GM21423 (cell line): ENCODE measurements at regions not wholly inside any gene's neighbourhood (a gene's known extent, or its start where the extent isn't known, plus 50 kb on each side); places are given as distances from the start of the nearest gene placed in this dataset.

Source experiments
- ATAC-seq: cut with Tn5 transposase; IDR thresholded peaks from one replicate; pipeline ENCODE4 v1.9.1; 2021; ENCODE audit warnings: mild to moderate bottlenecking, moderate library complexity; ENCODE audit not compliant: unreplicated experiment

DNA sequence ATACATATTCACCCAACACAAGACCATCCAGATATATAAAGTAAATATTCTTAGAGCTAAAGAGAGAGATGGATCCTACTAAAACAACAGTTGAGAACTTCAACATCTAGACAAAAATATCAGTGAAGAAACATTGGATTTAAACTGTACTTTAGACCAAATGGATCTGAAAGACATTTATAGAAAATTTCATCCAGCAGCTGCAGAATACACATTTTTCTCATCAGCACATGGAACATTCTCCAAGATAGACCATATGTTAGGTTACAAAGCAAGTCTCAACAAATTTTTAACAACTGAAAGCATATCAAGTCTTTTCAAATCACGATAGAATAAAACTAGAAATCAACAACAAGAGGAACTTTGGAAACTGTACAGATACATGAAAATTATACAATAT is 369.0 kb upstream of the CCDC54 start:
- no peak for ATAC-seq

DNA sequence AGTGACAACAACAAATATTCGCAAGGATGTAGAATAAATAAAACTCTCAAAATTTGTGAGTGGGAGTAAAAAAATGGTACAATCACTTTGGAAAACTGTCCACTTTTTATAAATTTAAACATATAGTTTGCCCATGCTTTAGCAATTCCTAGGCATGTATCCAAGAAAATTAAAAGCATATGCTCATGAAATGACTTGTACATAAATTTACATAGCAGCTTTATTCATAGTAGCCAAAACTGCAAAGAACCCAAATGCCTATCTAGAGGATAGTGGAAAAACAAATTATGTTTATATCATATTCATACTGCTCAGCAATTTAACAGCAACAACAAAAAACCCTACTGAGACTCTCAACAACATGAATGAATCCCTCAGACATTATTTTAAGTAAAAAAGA is 363.6 kb upstream of the CCDC54 start:
- no peak for ATAC-seq

DNA sequence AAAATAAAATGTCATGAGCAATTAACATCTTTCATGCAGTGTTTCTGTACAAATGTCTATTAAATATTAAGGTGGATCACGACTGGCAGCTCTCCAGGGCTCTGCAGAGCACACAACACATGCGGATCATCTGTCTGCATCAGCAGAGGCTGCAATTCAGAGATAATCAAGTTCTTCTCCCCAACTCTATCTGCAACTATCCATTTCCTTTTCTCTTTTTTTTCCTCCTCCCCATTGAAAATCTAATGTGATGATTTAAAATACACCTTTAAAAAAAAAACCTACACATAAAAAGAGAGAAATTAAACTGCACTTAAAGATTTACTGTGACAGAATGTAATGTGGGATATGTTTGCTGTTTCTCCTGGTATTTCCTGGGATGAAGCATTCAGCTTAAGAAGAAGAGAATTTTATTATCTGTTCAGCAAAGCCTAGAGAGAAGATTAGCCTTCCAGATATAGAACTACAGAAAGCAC is 352.6 kb upstream of the CCDC54 start:
- ATAC-seq = no peak

DNA sequence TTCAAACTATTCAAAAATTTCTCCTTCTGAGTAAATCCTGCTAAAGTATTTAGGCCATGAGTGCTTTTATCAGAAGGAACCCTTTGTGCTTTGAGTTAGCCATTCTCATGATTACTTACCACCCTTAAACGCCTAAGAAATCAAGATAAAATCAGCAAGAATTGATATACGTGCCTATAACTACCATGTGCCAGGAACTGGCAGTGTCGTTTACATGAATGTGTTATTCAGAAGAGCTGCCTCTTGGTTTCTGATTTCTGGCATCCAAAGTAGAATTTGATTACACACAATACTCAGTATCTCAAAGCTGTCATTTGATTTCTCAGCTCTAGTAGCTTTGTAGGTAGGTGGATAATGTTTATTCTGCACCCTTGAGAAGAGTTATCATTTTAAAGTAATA is 351.3 kb upstream of the CCDC54 start:
- no peak for ATAC-seq

DNA sequence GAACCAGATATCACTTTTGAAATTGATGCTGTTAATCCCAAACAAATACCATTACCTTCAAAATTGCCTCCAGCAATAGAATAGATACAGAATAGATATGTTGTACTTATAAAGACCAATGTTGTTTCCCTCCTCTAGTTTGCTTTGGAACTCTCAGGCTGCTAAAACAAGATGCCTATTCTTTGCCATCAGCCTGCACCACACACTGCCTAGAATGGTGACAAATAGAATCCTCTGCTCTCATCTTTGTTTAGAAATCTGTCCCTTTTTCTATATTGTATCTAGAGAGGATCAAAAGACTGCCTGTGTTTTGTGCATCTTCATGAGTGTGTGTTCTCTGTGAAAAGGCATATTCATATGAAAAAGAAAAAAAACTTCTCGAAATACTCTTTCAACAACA is 349.2 kb upstream of the CCDC54 start:
- ATAC-seq = no peak

DNA sequence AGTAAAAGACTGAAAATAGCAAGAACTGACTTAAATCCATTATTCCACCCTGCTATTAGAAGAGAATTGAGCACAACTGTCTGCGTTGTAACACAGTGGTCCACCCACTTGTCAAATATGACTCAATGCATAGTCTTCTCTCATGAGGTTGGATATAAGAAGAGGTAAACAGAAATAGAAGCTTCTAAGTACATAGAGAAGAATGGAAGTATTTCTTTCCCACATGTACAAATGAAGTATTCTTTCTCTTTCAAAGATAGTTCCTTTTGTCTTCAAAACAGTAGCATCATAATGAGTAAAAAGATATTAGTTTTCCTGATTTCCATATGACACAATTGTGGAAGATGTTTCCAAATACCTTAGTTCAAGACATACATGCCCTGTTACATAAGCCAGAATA is 348.6 kb upstream of the CCDC54 start:
- ATAC-seq = no peak

DNA sequence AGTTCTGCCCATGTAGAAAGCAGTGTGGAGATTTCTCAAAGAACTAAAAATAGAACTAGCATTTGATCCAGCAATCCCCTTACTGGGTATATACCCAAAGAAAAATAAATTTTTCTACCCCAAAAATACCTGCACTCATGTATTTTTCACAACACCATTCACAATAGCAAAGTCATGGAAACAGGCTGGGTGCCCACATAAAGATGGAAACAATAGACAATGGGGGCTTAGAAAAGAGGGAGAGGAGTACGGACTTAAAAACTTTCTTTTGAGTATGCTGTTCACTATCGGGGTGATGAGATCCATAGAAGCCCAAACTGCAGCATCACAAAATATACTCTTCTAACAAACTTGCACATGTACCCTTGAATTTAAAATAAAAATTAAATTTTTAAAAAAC is 345.1 kb upstream of the CCDC54 start:
- no peak for ATAC-seq

DNA sequence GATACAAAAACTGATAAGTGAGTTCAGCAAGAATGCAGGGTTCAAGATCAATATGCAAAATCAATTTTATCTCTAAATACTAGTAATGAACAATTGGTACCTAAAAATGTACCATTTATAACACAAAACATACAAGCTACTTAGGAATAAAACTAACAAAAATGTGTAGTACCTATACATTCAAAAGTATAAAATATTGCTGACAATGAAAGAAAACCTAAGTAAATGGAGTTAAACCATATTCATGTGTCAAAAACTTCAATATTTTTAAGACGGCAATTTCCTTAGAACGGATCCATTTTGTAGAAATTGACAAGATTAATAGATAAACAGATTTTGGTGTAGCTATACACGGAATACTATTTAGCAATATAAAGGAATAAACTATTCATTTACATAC is 343.1 kb upstream of the CCDC54 start:
- ATAC-seq = no peak

DNA sequence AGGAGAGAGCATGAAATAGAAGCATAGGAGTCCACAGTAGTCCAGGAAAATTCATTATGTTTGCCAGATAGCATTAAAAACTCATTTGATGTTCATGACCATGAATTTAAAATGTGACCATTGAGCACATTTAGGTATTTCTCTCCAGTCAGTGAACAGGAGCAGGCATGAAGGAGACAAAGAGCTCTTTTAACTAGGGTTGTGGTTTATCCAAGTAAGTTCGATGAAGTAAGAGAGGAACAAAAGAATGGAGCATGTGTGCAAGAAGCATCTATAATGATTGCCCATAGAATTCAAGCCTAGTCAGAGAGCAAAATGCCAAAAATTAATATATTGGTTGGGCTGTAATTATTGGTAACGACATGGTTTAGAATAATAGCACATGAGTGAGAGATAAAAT is 342.1 kb upstream of the CCDC54 start:
- no peak for ATAC-seq

DNA sequence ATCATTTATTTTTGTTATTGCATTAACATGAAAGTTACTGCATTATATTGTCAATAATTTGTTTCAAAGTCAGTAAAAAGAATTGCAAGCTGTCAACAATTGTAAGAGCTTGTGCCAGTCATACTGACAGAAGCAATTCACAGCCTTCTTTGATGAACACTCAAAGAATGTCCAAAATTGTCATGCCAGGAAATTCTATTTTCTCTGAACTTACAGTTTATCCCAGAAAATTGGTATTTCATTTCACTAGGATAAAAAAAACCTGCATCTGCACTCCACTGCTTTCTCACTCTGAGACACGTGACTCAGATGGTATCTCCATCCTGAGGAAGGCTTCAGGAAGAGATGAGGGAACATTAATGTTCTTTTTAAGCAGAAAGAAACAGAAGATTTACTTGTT is 332.6 kb upstream of the CCDC54 start:
- no peak for ATAC-seq

DNA sequence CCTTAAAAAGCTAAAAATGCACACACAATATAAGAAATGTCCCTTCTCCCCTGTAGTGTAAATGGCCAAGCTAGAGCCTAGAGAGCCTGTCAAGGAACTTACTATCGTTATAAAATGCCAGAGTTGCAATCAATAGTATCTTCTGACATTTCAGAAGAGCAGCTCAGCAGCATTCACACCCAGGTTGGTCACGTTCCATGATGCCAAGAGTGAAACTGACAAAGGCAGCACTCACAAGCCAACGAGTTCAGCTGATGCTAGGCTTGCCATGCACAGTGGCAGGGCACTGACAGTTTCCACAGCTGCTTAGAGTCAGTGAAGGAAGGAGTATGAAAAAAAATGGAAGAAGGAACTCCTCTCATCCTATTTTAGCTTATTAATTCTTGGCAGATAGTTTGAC is 331.4 kb upstream of the CCDC54 start:
- no peak for ATAC-seq

DNA sequence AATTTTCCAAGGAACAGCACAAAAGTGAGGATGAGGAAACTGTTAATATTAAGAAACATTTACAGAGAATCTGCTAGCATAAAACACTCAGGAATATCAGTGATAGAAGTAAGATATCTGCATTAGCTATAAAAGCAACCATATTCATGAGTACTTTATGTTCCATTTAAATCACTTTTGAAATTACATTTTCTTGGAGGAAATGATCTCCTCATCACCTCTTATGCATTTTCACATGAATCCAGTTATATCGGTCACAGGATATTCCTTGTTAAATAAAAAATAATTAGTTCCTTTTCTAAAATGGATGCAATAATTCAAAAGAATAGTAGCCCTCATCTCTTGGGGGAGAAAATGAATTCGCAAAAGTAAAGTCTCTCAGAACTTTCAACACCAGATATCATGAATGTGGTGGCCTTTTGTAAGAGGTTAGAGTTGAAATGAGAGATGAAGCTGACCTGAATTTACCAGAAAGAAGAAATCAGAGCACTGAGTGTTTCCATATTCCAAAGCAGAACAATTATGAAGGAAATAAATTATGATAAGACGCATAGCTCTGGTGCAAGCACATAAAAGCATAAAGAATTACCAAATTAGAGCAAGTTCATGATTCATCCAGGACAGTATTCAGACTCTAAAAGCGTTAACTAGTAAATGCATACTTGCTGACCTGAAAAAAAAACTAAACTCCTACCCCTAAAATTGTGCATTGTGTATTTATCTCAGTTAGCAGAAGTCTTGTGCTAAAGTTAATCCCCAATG is 321.9 kb upstream of the CCDC54 start:
- ATAC-seq = no peak

DNA sequence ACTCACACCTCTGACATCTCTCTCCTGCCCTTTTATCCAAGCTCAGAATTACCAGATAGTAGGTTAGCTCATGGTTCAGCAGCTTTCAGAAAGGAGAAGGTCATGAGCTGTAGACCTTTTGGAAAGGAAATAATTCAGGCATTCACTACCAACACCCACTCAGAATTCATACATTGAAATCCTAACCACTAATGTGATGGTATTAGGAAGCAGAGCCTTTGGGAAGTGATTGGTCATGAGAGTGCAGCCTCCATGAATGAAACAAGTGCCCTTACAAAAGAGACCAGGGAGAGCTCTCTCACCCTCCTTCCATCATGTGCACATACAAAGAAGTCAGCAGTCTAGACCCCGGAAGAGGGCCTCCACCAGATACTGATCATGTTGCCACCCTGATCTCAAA is 315.8 kb upstream of the CCDC54 start:
- ATAC-seq = no peak

DNA sequence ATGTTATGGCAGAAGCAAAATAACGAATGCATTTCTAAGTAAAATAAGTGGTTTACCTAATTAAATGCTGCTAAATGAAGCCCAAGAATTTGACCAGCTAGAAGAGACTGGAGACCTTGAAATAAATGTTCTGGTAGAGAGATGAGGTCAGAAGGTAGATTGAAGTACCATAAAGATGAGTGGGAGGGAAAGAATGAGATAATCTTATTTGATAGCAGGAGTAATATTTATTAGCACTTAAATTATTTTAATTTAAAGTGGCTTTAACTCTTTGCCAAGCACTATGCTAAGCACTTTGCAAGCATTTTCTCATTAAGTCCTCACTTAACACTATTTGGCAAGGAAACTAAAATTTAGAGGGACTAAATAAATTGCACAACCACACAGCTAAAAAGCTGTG is 314.9 kb upstream of the CCDC54 start:
- ATAC-seq = no peak

DNA sequence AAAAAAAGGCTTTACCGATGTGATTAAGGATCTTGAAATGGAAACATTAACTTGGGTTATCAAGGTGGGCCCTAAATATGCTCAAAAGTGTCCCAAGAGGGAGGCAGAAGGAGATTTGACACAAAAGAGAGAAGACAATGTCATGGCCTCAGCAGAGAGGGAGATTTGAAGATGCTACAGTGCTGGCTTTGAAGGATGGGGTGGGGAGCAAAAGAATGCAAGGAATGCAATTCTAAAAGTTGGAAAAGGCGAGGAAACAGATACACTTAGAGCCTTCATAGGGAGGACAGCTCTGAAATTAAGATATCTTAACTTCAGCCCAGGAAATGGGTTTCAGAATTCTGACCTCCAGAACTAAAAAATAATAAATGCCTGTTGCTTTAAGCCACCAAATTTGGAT is 314.5 kb upstream of the CCDC54 start:
- no peak for ATAC-seq

DNA sequence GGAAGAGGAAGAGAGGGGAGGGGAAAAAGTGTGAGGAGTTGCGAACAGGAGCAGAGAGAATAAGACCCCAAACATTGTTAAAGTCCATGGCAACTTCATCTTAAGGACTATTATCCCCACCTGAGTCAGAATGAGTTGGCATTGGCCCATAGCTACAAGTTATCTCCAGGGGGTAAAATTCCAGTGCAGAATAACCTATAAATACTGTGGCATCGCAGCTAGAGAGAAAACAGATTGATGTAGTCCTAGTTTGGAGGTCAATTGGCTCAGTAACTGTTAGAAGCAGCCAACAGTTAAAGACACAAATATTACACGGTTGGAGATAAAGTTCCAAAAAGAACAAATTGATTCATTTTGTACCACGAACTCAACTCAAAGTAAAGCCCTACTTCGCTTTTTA is 313.9 kb upstream of the CCDC54 start:
- no peak for ATAC-seq

DNA sequence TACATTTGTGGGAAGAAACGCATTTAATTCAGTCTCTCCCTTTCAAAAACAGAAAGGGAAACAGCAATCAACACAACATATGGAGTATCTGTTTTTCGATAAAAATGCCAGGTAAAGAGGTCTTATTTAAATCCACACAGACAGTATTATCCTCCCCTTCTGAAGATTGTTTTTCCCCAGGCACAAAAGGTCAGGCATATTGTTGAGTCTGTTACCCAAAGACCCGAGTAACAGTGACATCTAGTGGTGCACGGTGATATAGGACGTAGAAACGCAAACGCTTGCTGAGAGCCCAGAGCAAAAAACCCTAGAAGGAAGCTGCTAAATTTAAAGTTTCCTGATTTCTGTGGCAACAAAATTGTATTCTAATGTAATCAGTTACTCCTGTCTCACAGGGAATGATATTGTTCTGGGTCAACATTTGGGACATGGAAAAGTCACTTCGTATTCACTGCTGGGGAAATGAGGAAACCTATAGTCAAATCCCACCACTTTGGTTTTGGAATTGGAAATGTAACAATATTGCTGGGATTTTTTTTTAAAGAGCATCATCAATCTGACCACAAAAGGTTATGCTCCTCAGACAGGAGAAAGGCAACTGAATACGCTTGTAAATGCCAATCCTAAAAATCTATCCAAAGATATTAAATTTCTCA is 312.7 kb upstream of the CCDC54 start:
- ATAC-seq = peak; percentile 85

DNA sequence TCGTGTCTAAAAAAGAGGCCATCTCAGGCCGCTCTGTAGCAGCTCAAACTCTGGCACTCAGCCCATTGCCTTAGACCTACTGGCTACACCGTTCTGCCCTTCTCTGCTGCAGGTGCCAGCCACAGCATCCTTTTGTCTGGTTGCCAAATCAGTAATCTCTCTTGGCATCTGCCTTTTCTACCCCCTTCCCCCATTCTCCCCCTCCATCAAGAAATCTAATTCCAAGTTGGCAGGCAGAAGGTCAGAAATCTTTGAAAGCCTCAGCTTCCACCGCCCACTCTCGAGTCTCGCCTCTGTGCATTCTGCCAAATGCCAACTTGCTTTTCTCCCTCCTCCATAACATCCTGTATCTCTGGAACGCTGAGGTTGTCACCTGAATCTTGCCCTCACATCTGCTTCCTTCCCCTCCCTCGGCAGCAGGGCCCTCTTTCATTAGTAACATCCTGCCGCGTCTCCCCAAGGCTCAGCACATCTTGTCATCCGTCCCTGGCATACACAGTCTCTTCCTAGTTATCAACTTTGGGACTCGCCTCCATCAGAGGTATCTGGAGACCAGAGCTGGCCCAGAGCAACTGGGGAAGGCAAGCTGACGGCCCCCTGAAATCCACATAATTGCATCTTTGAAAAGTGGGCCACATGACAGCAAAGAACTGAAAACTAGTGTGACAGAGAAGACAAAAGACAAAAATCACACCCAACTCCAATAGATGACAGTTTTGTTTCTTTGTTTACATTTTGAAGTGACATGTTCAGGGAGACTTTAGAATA is 312.0 kb upstream of the CCDC54 start:
- no peak for ATAC-seq

DNA sequence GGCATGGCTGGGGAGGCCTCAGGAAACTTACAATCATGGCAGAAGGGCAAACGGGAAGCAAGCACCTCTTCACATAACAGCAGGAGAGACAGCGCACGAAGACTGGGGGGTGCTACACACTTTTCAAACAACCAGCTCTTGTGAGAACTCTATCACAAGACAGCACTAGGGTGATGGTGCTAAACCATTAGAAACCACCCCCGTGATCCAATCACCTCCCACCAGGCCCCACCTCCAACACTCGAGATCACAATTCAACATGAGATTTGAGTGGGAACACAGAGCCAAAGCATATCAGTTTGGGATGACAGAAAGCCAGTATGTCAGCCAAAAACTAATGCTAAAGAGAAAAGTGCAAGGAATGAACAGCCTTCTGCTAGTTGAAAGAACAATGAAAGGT is 309.8 kb upstream of the CCDC54 start:
- no peak for ATAC-seq

DNA sequence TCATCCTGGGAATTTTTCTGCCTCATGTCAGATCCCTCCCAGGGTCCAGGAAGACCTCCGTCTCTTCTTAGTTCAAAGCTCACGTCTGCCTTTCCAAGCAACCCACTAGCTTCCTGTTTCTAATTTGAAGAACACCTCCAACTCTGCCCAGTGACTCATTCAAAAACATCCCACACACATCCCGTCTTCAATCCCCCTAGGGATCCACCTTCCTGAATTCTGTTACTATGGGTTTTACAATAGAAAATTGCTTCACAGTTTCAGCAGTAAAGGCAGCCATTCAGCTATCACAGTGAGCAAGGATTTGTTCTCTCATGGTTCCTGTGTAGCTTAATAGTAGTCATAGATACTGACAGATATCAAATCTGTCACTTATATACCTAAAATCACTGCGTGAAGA is 308.3 kb upstream of the CCDC54 start:
- ATAC-seq = no peak

DNA sequence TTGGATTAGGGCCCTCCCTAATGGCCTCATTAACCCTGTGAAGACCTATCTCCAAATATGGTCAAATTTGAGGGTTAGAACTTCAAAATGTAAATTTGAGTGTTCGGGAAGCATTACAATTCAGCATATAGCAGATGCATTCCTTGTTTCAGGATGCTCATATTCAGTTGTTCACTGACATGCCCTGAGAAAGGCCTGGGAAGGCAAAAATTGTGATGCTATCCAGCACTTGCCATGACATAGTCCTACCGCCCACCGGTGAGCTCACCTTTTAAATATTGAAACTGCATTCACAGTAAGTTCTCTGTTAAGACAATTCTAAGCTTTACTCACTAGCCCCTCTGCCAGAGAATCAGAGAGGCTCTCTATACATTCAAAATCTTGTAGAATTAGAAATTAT is 300.3 kb upstream of the CCDC54 start:
- no peak for ATAC-seq

DNA sequence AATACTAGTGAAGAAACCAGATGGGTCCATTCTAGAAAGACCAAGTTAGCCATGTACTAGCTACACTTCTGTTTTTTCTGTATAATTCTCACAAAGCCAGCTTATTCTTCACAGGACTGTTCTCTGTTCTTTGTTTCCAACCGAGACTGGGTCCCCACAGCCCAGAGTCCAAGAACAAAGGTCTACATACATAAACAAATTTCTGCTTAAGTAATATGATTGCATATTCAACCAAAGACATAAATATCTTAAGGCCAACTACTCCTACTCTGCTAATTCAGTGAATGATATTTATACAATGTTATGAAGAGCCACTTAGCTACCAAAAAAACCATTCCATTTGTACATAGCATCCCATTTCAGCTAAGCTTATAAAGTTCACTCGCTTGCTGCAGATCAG is 299.8 kb upstream of the CCDC54 start:
- ATAC-seq = no peak
